NCI-H187 (cell line): ENCODE measurements at regions not wholly inside any gene's neighbourhood (a gene's known extent, or its start where the extent isn't known, plus 50 kb on each side); places are given as distances from the start of the nearest gene placed in this dataset.

Experiments
- DNase-seq, 2 experiments: peaks; one replicate each; lab custom pipeline; 2025; lab: John Stamatoyannopoulos, UW

DNA sequence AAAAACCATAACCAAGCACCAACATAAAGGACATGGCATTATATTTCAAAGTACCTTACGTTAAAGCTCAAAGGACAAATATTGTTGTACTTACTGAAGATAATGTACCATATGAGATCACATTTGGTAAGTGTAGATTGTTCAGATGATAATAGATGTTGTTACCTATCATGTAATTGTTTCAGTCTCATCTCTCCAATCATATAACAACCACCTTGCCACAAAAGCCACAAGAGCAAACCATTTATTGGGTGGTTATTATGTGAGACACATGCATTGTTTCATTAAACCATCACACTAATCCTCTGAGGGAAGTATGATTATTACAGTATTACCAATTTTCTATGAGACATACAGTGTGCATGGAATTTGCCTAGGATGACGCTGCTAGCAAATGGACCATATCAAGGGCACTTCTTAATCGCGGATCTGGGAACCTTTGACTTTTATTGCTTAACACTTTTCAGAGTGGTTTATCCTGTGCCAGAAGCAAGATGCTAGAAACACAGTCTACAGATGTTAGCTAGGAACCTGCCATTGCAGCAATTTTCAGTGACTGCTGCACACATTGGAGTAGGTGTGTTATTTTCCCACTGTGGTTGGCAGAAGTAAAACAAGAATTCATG, 149.8 kb upstream of the AKIRIN2 start:
- no peak for DNase-seq

DNA sequence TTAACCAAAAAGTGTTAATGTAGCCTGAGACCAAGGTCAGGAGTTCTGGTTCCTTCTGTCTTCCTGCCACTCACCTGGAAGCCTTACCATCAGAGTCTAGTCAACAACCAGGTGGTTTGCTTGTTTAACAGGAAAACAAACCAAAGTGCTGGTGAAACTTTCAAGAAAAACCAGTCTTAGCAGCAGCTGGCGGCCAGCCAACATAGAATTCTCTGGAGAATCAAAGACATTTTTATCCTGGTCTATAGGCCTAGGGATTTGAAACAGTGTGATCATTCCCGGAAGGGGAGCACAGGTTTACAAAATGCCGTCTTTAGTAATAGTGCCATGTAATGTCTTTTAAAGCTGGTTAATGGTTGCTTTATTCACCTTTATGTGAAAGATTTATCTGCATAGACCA, 146.6 kb upstream of the AKIRIN2 start:
- DNase-seq, result no peak

GRCh38 chr6:87847830-87848210, 145.8 kb upstream of the AKIRIN2 start:
- DNase-seq, result no peak

DNA sequence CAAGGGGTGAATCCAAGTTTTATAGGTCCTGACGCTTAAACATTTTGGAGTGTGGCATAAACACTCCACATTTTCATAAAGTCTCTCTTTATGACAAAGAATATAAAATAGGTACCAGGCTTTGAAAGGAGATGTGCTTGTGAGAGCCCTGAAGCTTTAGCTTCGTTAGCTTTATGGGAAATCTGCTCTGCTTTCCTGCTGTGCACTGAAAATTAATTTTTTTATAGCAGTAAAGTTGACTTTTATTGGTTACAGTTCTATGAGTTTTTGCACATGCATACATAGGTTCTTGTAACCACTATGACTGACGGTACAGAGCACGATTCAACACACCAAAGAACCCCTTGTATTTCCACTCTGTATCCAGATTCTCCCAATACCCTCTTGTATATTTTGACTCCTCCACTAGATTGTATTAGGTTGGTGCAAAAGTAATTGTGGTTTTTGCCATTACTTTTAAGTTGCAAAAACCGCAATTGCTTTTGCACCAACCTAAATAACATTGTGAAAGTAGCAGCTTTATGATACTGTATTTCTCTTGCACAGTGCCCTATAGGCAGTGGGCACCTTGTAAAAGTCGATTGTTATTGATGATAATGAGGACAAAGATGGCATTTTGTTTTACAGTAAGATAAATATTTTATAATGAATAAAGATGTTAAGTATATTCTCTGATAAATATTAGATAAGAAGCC, 145.2 kb upstream of the AKIRIN2 start:
- DNase-seq, result no peak

DNA sequence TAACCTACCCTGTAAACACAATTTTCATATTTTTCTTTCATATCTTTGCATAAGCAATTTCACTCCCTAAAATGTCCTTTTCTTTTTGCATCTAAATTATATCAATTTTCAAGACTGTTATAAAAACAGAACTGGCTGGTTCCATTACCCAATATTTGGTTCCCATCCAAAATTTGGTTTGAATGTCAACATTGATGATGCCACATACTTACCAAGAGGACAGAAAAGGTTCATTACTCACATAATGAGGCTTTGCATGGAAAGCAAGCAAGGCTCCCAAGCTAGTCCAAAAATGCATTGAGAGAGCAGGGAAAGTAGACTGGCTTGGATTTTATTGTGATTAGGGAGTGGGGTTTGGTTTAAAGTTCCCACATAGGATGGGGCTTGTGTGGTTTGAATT, 144.4 kb upstream of the AKIRIN2 start:
- DNase-seq, result no peak

- no peak for DNase-seq
Measured at GRCh38 chr6:87840324-87840723, 138.3 kb upstream of the AKIRIN2 start.

- DNase-seq, result no peak
Measured at GRCh38 chr6:87837876-87838275, 135.8 kb upstream of the AKIRIN2 start.

DNA sequence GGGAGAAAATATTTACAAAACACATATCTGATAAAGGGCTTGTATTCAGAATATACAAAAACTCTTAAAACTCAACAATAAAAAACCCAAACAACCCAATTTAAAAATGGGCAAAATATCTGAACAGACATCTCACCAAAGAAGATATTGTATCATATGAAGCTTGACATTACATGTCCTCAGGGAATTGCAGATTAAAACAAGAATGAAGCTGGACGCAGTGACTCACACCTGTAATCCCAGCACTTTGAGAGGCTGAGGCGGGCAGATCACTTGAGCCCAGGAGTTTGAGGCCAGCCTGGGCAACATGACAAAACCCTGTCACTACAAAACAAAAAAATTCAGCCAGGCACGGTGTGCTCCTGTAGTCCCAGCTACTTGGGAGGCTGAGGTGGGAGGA, 135.4 kb upstream of the AKIRIN2 start:
- DNase-seq, result no peak

DNA sequence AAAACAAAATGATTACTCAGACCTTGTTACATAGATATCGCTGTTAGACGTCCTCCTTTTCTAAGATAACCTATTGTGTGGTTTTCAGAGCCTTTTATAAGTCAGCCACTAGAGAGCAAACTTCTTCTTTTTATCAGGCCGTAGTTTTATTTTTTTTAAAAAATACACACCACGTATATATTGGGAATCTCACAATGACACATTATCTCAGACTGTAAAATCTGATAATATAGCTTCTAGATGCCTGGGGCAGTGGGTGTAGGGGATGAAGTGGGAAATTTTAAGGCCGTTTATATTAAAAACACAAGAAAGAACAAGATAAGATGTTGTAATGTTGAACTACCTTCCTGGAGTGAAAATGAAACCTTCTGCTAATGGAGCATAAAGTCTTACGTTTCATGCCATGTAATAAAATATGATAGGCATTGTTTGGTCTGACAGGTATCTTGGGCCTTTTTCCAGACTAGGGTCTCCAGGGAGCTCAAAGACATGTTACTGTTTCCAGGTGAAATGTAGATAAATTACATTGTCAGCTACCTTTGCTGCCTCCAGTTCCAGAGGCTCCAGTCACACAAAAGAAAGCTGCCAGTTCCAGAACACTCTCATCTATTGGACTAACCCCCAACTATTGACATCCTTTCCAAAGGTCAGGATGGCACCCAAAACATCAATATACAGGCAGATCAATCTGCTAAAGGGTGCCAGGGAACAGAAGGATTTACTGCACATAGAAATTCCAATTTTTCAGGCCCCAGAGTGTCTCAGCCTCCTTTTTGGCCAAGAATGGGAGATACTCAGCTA, 130.2 kb upstream of the AKIRIN2 start:
- peak; percentile 35 to 36 for DNase-seq

DNA sequence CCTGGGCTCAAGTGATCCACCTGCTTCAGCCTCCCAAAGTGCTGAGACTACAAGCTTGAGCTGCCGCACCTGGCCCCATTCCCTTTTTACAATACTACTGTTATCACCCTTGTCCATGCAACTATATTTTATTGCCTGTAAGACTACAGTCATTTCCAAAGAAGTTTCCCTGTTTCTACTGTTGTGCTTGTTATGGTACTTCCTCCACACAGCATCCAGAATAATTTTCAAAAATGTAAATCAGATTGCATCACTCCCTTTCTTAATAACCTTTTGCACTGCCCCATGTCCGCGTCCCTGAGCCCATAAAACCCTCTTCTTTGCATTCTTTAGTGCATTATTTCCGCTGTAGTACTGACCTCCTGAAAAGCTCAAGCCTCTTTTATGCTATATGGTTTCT, 128.9 kb upstream of the AKIRIN2 start:
- no peak for DNase-seq

- DNase-seq, result no peak
Measured at GRCh38 chr6:87829622-87830121, 127.6 kb upstream of the AKIRIN2 start.

- no peak for DNase-seq
Measured at GRCh38 chr6:87828044-87828443, 126.0 kb upstream of the AKIRIN2 start.

- DNase-seq, result no peak
Measured at GRCh38 chr6:87827346-87827745, 125.3 kb upstream of the AKIRIN2 start.

DNA sequence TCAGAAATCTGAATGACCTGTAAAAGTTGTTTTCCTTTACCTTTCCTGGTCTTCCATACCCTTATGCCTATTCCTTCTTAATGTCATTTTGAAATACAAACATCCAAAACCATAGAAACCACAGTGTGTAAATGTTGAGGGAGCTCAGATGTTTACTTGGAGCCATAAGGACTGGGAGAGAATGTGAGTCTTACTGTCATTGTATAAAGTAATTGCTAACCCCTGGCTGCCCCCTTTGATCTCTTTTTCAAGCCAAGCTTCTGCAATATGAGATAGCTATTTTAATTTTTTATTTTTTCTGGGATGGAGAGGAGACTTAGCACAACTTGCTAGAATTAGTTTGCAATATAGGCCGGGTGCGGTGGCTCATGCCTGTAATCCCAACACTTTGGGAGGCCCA, 124.4 kb upstream of the AKIRIN2 start:
- DNase-seq, result no peak

- DNase-seq, result no peak
Measured at GRCh38 chr6:87825821-87826221, 123.8 kb upstream of the AKIRIN2 start.

GRCh38 chr6:87824958-87825491, 123.0 kb upstream of the AKIRIN2 start:
- no peak for DNase-seq

GRCh38 chr6:87822011-87822410, 120.0 kb upstream of the AKIRIN2 start:
- no peak for DNase-seq

DNA sequence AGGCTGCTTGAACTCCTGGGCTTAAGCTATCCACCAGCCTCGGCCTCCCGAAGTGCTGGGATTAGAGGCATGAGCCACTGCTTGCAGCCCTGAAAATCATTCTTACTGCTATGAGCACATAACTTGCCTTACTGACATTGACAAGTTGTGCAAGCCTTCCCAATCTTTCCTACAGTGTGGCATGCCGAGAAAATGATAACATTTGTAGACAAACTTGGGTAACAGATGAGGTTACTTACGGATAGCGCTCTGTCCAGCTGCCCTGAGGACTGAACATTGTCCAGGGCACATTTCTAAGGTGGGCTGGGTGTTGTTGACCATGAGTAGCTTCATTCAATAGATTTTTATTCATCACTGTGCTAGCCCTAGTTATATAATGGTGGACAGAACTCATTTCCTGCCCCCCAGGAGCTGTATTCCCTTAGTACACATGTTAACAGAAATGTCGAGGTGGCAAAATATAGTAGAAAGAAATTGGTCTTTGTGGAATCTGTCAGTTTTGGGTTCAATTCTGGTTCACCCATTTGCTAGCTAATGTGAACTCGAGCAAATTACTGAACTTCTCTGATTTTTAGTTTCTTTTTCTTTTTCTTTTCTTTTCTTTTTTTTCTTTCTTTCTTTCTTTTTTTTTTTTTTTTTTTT, 118.4 kb upstream of the AKIRIN2 start:
- DNase-seq, result no peak

DNA sequence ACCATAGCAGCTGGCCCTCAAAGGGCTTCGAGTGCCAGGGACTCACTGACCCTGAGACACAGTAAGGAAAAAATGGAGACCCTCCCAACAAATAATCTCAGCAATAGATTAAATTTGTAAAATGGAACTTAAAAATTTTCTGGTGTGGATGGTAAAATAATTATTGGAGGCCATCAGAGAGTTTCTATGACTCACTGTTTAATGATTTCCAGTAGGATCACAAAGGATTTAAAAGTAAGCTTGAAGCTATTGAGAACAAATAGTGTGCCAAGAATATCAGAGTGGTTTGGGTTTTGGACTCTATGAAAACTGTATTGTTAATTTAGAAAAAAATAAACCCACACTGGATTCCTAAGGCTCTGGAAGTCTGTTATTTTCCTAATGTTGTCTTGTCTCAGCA, 115.2 kb upstream of the AKIRIN2 start:
- DNase-seq, result no peak

GRCh38 chr6:87815449-87815848, 113.4 kb upstream of the AKIRIN2 start:
- DNase-seq, result no peak

- DNase-seq, result no peak
Measured at GRCh38 chr6:87808005-87808757, 106.1 kb upstream of the AKIRIN2 start.

DNA sequence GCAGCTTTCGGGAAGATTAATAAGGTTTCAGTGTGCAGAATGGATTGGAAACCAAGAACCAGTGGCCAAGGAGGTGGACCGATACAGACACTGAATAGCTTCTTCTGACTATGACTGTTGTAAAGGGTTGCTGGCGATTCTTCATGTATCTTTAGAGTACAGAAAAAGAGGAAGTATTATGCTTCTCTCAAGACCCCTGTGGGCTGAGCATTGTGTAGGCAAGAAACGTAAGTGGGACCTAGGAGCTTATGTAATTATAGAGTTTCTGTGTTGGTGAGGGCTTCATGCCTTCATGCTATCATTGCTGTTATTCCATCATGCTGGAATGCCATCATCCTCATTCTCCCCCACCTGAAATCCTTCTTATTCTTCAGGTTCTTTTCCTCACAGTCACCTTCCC, 105.4 kb upstream of the AKIRIN2 start:
- DNase-seq, result no peak
